HEK293 (cell line): ENCODE measurements at regions not wholly inside any gene's neighbourhood (a gene's known extent, or its start where the extent isn't known, plus 50 kb on each side); places are given as distances from the start of the nearest gene placed in this dataset.

Experiments
- CTCF ChIA-PET: fragments of 350-600 bp; formaldehyde crosslinking; extraction: SDS; loops from one replicate; lab custom pipeline; 2021; ENCODE audit warnings: antibody characterized with exemption; lab: Yijun Ruan, JAX
- POLR2A ChIA-PET: fragments of 300-600 bp; formaldehyde crosslinking; extraction: SDS; loops from one replicate; lab custom pipeline; 2020; ENCODE audit warnings: antibody characterized with exemption, inconsistent platforms; lab: Yijun Ruan, JAX
- H3K27ac ChIP-seq: fragments of 200-500 bp; sonication (Bioruptor generic); 2 replicates; pipeline ENCODE4 v1.5.1; 2014; ENCODE audit warnings: low read depth, low read length, control low read depth, inconsistent platforms; ENCODE audit errors: extremely low read depth
- H3K36me3 ChIP-seq, 2 experiments: fragments of 200-500 bp in 1 of 2; sonication (Bioruptor generic) in 1 of 2; 1 replicate in 1 of 2; 2 replicates in 1 of 2; pipeline ENCODE4 v1.5.1; 2014 to 2017; ENCODE audit warnings: inconsistent platforms in 2 of 2, low read length in 2 of 2; ENCODE audit not compliant: control insufficient read depth in 2 of 2, insufficient read depth in 1 of 2
- H3K4me1 ChIP-seq: fragments of 200-500 bp; sonication (Bioruptor generic); 2 replicates; pipeline ENCODE4 v1.5.1; 2014; ENCODE audit warnings: mild to moderate bottlenecking, low read length, inconsistent platforms; ENCODE audit not compliant: control insufficient read depth, insufficient read depth
- H3K4me3 ChIP-seq: 2 replicates; pipeline ENCODE4 v1.5.1; 2011; ENCODE audit warnings: low read depth, mild to moderate bottlenecking, control low read depth, low read length, moderate library complexity
- H3K9me3 ChIP-seq: fragments of 200-500 bp; sonication (Bioruptor generic); 2 replicates; pipeline ENCODE4 v1.5.1; 2014; ENCODE audit warnings: low read depth, low read length, inconsistent platforms; ENCODE audit not compliant: control insufficient read depth, insufficient read depth
- GLIS2 ChIP-seq: fragments of 450-650 bp; formaldehyde crosslinking; IDR thresholded peaks from 2 replicates; pipeline ENCODE4 v1.5.1; 2016; ENCODE audit warnings: missing biosample characterization, missing genetic modification characterization
- HOXD13 ChIP-seq: sonication (generic); formaldehyde crosslinking; IDR thresholded peaks from 2 replicates; pipeline ENCODE4 v1.8.0; 2022; ENCODE audit warnings: missing genetic modification reagents, borderline replicate concordance
- KLF16 ChIP-seq: fragments of 450-650 bp; formaldehyde crosslinking; IDR thresholded peaks from 2 replicates; pipeline ENCODE4 v1.5.1; 2017; ENCODE audit warnings: missing biosample characterization, missing genetic modification characterization
- MEIS1 ChIP-seq: sonication (generic); formaldehyde crosslinking; IDR thresholded peaks from 2 replicates; pipeline ENCODE4 v1.8.1; 2022; ENCODE audit warnings: missing genetic modification reagents, mild to moderate bottlenecking, borderline replicate concordance
- OSR2 ChIP-seq: fragments of 450-650 bp; formaldehyde crosslinking; IDR thresholded peaks from 2 replicates; pipeline ENCODE4 v1.5.1; 2016; ENCODE audit warnings: missing biosample characterization, missing genetic modification characterization
- PRDM10 ChIP-seq: fragments of 450-650 bp; formaldehyde crosslinking; IDR thresholded peaks from 2 replicates; pipeline ENCODE4 v1.5.1; 2016; ENCODE audit warnings: missing biosample characterization, missing genetic modification characterization
- SCRT1 ChIP-seq: fragments of 450-650 bp; formaldehyde crosslinking; IDR thresholded peaks from 2 replicates; pipeline ENCODE4 v1.5.1; 2016; ENCODE audit warnings: missing biosample characterization, missing genetic modification characterization, borderline replicate concordance
- SETDB1 ChIP-seq: IDR thresholded peaks from one replicate; pipeline ENCODE4 v1.6.1; 2017; ENCODE audit warnings: mild to moderate bottlenecking, low read length, moderate library complexity, mixed read lengths; ENCODE audit not compliant: insufficient read length
- YY1 ChIP-seq: fragments of 450-650 bp; formaldehyde crosslinking; IDR thresholded peaks from 2 replicates; pipeline ENCODE4 v1.5.1; 2018; ENCODE audit warnings: missing biosample characterization, missing genetic modification characterization
- YY2 ChIP-seq: fragments of 450-650 bp; formaldehyde crosslinking; IDR thresholded peaks from 2 replicates; pipeline ENCODE4 v1.5.1; 2016; ENCODE audit warnings: missing biosample characterization, missing genetic modification characterization
- ZBTB48 ChIP-seq: fragments of 450-650 bp; formaldehyde crosslinking; IDR thresholded peaks from 2 replicates; pipeline ENCODE4 v1.5.1; 2016; ENCODE audit warnings: missing biosample characterization, missing genetic modification characterization
- ZBTB8A ChIP-seq: fragments of 450-650 bp; formaldehyde crosslinking; IDR thresholded peaks from 2 replicates; pipeline ENCODE4 v1.5.1; 2016; ENCODE audit warnings: missing biosample characterization, missing genetic modification characterization
- ZNF184 ChIP-seq: fragments of 450-650 bp; IDR thresholded peaks from 2 replicates; pipeline ENCODE4 v1.5.1; 2018; ENCODE audit warnings: missing biosample characterization, mild to moderate bottlenecking, missing genetic modification characterization
- ZNF311 ChIP-seq: fragments of 450-650 bp; formaldehyde crosslinking; IDR thresholded peaks from 2 replicates; pipeline ENCODE4 v1.5.1; 2017; ENCODE audit warnings: missing biosample characterization, missing genetic modification characterization, borderline replicate concordance
- ZNF350 ChIP-seq: fragments of 450-650 bp; formaldehyde crosslinking; IDR thresholded peaks from 2 replicates; pipeline ENCODE4 v1.5.0; 2017; ENCODE audit warnings: missing biosample characterization, mild to moderate bottlenecking, missing genetic modification characterization
- ZNF394 ChIP-seq: fragments of 450-650 bp; formaldehyde crosslinking; IDR thresholded peaks from 2 replicates; pipeline ENCODE4 v1.5.1; 2016; ENCODE audit warnings: missing biosample characterization, missing genetic modification characterization, mild to moderate bottlenecking, moderate library complexity, borderline replicate concordance
- ZNF433 ChIP-seq: fragments of 450-650 bp; formaldehyde crosslinking; IDR thresholded peaks from 2 replicates; pipeline ENCODE4 v1.5.1; 2016; ENCODE audit warnings: missing biosample characterization, missing genetic modification characterization, low read depth
- ZNF561 ChIP-seq: fragments of 450-650 bp; IDR thresholded peaks from 2 replicates; pipeline ENCODE4 v1.5.1; 2018; ENCODE audit warnings: missing biosample characterization, missing genetic modification characterization, borderline replicate concordance
- ZNF621 ChIP-seq: fragments of 450-650 bp; formaldehyde crosslinking; IDR thresholded peaks from 2 replicates; pipeline ENCODE4 v1.5.1; 2017; ENCODE audit warnings: missing biosample characterization, missing genetic modification characterization
- ZNF677 ChIP-seq: fragments of 450-650 bp; IDR thresholded peaks from 2 replicates; pipeline ENCODE4 v1.5.0; 2018; ENCODE audit warnings: missing biosample characterization, mild to moderate bottlenecking, missing genetic modification characterization, moderate library complexity
- ZSCAN30 ChIP-seq: fragments of 450-650 bp; IDR thresholded peaks from 2 replicates; pipeline ENCODE4 v1.5.1; 2018; ENCODE audit warnings: missing biosample characterization, mild to moderate bottlenecking, missing genetic modification characterization, moderate library complexity
- TF ChIP-seq, protein P1 (sequence below): fragments of 450-650 bp; formaldehyde crosslinking; IDR thresholded peaks from 2 replicates; pipeline ENCODE4 v1.5.1; 2016; ENCODE audit warnings: missing biosample characterization, missing genetic modification characterization
- TF ChIP-seq, protein P2 (sequence below): fragments of 450-650 bp; formaldehyde crosslinking; IDR thresholded peaks from 2 replicates; pipeline ENCODE4 v1.5.1; 2016; ENCODE audit warnings: missing biosample characterization, missing genetic modification characterization
- TF ChIP-seq, protein P3 (sequence below): fragments of 450-650 bp; formaldehyde crosslinking; IDR thresholded peaks from 2 replicates; pipeline ENCODE4 v1.5.1; 2016; ENCODE audit warnings: missing biosample characterization, missing genetic modification characterization

DNA sequence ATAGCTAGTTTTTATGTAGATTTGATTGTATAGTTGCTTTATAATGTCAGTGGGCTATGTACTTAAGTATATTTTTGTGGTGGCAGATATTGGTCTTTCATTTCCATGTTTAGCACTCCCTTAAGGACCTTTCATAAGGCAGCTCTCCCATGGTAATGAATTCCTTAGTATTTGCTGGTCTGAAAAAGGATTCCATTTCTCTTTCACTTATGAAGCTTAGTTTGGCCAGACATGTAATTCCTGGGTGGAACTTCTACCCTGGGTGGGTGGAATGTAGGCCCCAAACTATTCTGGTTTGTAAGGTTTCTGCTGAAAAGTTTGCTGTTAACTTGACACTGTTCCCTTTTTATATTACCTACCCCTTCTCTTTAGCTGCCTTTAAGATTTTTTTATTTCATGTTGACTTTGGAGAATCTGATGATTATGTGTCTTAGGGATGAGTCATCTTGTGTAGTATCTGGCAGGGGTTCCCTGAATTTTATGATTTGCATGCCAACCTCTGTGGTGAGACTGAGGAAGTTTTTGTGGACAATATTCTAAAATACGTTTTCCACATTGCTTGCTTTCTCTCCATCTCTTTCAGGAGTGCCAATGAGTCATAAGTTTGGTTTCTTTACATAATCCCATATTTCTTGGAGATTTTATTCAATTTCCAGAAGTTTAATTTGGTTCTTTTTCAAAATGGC is 65.4 kb upstream of the VRK2 start:
- POLR2A ChIA-PET: no interaction called here
- CTCF ChIA-PET: no interaction called here

DNA sequence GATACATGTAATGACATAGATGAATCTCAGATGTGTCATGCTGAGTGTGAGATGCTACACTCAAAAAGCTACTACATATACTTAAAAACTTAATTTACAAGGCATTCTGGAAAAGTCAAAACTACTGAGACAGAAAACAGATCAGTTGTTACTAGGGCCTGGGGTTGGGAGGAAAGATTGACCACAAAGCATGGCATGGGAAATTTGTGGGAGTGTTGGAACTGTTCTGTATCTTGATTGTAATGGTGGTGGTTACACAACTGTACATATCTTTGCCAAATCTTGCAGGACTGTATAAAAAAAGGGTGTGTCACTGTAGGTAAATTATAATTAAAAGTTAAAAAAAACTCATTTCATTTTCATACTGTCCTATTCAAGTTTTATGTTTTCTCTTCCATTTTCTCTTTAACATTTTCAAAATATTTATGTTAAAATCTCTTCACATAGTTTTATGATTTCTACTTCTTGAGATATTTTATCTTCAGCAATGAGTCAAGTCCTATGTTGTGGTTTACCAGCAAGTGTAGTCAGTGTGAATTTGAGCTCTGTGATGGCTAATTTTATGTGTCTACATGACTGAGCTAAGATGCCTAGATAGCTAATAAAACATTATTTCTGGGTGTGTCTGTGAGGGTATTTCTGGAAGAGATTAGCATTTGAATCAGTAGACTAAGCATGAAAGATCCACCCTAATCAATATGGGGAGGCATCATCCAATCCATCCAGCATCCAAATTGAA is 58.6 kb upstream of the VRK2 start:
- H3K4me1 ChIP-seq: no peaks in the 10 kb centered on the region
- no peaks in the 10 kb centered on the region for H3K36me3 ChIP-seq
- no peak overlapping the region for H3K27ac ChIP-seq
- H3K9me3 ChIP-seq: no peaks in the 10 kb centered on the region
- CTCF ChIA-PET: no interaction called here
- H3K4me3 ChIP-seq: no peak overlapping the region
- POLR2A ChIA-PET: no interaction called here
- TF ChIP-seq ZNF561 (no peak), ZNF677 (tag by site-specific recombination) (no peak), GLIS2 (tag by site-specific recombination) (no peak), YY1 (tag by site-specific recombination) (no peak), ZNF433 (tag by site-specific recombination) (no peak), HOXD13 (CRISPR knock-in tag) (no peak), ZNF350 (no peak), PRDM10 (tag by site-specific recombination) (no peak), OSR2 (tag by site-specific recombination) (no peak), MEIS1 (CRISPR knock-in tag) (no peak), ZNF184 (tag by site-specific recombination) (no peak), ZBTB8A (tag by site-specific recombination) (no peak), ZNF311 (tag by site-specific recombination) (no peak), ZSCAN30 (no peak)
- TF ChIP-seq, protein P1, sequence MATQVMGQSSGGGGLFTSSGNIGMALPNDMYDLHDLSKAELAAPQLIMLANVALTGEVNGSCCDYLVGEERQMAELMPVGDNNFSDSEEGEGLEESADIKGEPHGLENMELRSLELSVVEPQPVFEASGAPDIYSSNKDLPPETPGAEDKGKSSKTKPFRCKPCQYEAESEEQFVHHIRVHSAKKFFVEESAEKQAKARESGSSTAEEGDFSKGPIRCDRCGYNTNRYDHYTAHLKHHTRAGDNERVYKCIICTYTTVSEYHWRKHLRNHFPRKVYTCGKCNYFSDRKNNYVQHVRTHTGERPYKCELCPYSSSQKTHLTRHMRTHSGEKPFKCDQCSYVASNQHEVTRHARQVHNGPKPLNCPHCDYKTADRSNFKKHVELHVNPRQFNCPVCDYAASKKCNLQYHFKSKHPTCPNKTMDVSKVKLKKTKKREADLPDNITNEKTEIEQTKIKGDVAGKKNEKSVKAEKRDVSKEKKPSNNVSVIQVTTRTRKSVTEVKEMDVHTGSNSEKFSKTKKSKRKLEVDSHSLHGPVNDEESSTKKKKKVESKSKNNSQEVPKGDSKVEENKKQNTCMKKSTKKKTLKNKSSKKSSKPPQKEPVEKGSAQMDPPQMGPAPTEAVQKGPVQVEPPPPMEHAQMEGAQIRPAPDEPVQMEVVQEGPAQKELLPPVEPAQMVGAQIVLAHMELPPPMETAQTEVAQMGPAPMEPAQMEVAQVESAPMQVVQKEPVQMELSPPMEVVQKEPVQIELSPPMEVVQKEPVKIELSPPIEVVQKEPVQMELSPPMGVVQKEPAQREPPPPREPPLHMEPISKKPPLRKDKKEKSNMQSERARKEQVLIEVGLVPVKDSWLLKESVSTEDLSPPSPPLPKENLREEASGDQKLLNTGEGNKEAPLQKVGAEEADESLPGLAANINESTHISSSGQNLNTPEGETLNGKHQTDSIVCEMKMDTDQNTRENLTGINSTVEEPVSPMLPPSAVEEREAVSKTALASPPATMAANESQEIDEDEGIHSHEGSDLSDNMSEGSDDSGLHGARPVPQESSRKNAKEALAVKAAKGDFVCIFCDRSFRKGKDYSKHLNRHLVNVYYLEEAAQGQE (tag by site-specific recombination): no peak
- TF ChIP-seq, protein P2, sequence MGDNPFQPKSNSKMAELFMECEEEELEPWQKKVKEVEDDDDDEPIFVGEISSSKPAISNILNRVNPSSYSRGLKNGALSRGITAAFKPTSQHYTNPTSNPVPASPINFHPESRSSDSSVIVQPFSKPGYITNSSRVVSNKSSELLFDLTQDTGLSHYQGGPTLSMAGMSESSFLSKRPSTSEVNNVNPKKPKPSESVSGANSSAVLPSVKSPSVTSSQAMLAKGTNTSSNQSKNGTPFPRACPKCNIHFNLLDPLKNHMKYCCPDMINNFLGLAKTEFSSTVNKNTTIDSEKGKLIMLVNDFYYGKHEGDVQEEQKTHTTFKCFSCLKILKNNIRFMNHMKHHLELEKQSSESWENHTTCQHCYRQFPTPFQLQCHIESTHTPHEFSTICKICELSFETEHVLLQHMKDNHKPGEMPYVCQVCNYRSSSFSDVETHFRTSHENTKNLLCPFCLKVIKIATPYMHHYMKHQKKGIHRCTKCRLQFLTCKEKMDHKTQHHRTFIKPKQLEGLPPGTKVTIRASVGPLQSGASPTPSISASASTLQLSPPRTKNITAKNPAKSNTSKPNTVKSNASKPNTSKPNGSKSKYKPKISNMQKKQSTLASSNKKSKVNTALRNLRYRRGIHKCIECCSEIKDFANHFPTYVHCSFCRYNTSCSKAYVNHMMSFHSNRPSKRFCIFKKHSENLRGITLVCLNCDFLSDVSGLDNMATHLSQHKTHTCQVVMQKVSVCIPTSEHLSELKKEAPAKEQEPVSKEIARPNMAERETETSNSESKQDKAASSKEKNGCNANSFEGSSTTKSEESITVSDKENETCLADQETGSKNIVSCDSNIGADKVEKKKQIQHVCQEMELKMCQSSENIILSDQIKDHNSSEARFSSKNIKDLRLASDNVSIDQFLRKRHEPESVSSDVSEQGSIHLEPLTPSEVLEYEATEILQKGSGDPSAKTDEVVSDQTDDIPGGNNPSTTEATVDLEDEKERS: no peak

More for the DNA sequence above, 65.4 kb upstream of the VRK2 start:
- Histone ChIP-seq H3K4me3 (no peak overlapping the region), H3K4me1 (no peaks in the 10 kb centered on the region), H3K27ac (no peak overlapping the region), H3K9me3 (no peaks in the 10 kb centered on the region), H3K36me3 (no peaks in the 10 kb centered on the region)
- TF ChIP-seq, protein P3, sequence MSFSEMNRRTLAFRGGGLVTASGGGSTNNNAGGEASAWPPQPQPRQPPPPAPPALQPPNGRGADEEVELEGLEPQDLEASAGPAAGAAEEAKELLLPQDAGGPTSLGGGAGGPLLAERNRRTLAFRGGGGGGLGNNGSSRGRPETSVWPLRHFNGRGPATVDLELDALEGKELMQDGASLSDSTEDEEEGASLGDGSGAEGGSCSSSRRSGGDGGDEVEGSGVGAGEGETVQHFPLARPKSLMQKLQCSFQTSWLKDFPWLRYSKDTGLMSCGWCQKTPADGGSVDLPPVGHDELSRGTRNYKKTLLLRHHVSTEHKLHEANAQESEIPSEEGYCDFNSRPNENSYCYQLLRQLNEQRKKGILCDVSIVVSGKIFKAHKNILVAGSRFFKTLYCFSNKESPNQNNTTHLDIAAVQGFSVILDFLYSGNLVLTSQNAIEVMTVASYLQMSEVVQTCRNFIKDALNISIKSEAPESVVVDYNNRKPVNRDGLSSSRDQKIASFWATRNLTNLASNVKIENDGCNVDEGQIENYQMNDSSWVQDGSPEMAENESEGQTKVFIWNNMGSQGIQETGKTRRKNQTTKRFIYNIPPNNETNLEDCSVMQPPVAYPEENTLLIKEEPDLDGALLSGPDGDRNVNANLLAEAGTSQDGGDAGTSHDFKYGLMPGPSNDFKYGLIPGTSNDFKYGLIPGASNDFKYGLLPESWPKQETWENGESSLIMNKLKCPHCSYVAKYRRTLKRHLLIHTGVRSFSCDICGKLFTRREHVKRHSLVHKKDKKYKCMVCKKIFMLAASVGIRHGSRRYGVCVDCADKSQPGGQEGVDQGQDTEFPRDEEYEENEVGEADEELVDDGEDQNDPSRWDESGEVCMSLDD (tag by site-specific recombination): no peak
- TF ChIP-seq YY2: no peak
- TF ChIP-seq SCRT1 (tag by site-specific recombination): no peak
- no peak for TF ChIP-seq ZNF394 (tag by site-specific recombination)
- no peak for TF ChIP-seq SETDB1
- no peak for TF ChIP-seq KLF16 (tag by site-specific recombination)
- no peak for TF ChIP-seq ZNF621 (tag by site-specific recombination)
- TF ChIP-seq ZBTB48 (tag by site-specific recombination): no peak
